ENCODE measurements at regions not wholly inside any gene's neighbourhood (a gene's known extent, or its start where the extent isn't known, plus 50 kb on each side); places are given as distances from the start of the nearest gene placed in this dataset.
A peak's percentile ranks its signal among the peaks of the same experiment; 100 is the strongest.

- ChIA-PET CTCF (no interaction called here), POLR2A (interaction anchor here (0.7 kb wide), 1 partner anchor 44 kb away, joined by 3 read pairs; no protein-coding TSS in a partner anchor)
- H3K4me1 Mint-ChIP-seq (ENCODE audit: insufficient read depth, unreplicated experiment), result peaks cover 2% of the 10 kb centered on the region
- peaks cover 24% of the 10 kb centered on the region for H3K9me3 Mint-ChIP-seq (ENCODE audit: unreplicated experiment)
- H3K36me3 Mint-ChIP-seq (ENCODE audit: insufficient read depth, unreplicated experiment), result no peaks in the 10 kb centered on the region
- peak; percentile 1 for DNase-seq (ENCODE audit: unreplicated experiment)
- H3K27me3 Mint-ChIP-seq (ENCODE audit: insufficient read depth, unreplicated experiment), result no peaks in the 10 kb centered on the region
- H3K27ac Mint-ChIP-seq (ENCODE audit: low read depth, unreplicated experiment), result no peak overlapping the region
- H3K4me3 Mint-ChIP-seq (ENCODE audit: unreplicated experiment), result no peak overlapping the region
- no peak for TF ChIP-seq CTCF (IDR thresholded peaks at IDR 0.05; ENCODE audit: unreplicated experiment)
- no TSS peak for BruUV-seq (replicated peaks)
- intact Hi-C loops (cut with micrococcal nuclease), result no loop called here
Observed at GRCh38 chr15:49712846-49713450, 92.1 kb downstream of the DTWD1 start.

GRCh38 chr15:49715211-49715610 lies 94.4 kb downstream of the DTWD1 start:
- intact Hi-C loops (cut with micrococcal nuclease), result no loop called here
- H3K36me3 Mint-ChIP-seq (ENCODE audit: insufficient read depth, unreplicated experiment), result no peaks in the 10 kb centered on the region
- H3K27me3 Mint-ChIP-seq (ENCODE audit: insufficient read depth, unreplicated experiment), result no peaks in the 10 kb centered on the region
- H3K4me1 Mint-ChIP-seq (ENCODE audit: insufficient read depth, unreplicated experiment), result peaks cover 11% of the 10 kb centered on the region
- CTCF ChIA-PET, result no interaction called here
- POLR2A ChIA-PET, result no interaction called here
- DNase-seq (ENCODE audit: unreplicated experiment), result no peak
- no TSS peak for BruUV-seq (replicated peaks)
- no peak overlapping the region for H3K27ac Mint-ChIP-seq (ENCODE audit: low read depth, unreplicated experiment)
- no peak overlapping the region for H3K4me3 Mint-ChIP-seq (ENCODE audit: unreplicated experiment)
- H3K9me3 Mint-ChIP-seq (ENCODE audit: unreplicated experiment), result peaks cover 8% of the 10 kb centered on the region
- TF ChIP-seq CTCF (IDR thresholded peaks at IDR 0.05; ENCODE audit: unreplicated experiment), result no peak

- CTCF ChIA-PET, result interaction anchor here (1.1 kb wide), 1 partner anchor 294 kb away, joined by 3 read pairs; no protein-coding TSS in a partner anchor
- Mint-ChIP-seq H3K4me3 (ENCODE audit: unreplicated experiment) (no peak overlapping the region), H3K36me3 (ENCODE audit: insufficient read depth, unreplicated experiment) (no peaks in the 10 kb centered on the region), H3K27ac (ENCODE audit: low read depth, unreplicated experiment) (no peak overlapping the region), H3K4me1 (ENCODE audit: insufficient read depth, unreplicated experiment) (peaks cover 11% of the 10 kb centered on the region), H3K27me3 (ENCODE audit: insufficient read depth, unreplicated experiment) (no peaks in the 10 kb centered on the region), H3K9me3 (ENCODE audit: unreplicated experiment) (peaks cover 7% of the 10 kb centered on the region)
- POLR2A ChIA-PET, result no interaction called here
- BruUV-seq (replicated peaks), result no TSS peak
- DNase-seq (ENCODE audit: unreplicated experiment), result no peak
- intact Hi-C loops (cut with micrococcal nuclease), result no loop called here
- TF ChIP-seq CTCF (IDR thresholded peaks at IDR 0.05; ENCODE audit: unreplicated experiment), result no peak
Observed at GRCh38 chr15:49715701-49716100, 94.9 kb downstream of the DTWD1 start.

- H3K4me3 Mint-ChIP-seq (ENCODE audit: unreplicated experiment), result no peak overlapping the region
- peak; percentile 55 for DNase-seq (ENCODE audit: unreplicated experiment)
- CTCF ChIA-PET, result interaction anchor here (0.6 to 0.7 kb wide), 2 partner anchors 9 to 118 kb away, joined by 4 read pairs; no protein-coding TSS in a partner anchor
- no peaks in the 10 kb centered on the region for H3K36me3 Mint-ChIP-seq (ENCODE audit: insufficient read depth, unreplicated experiment)
- no peak for TF ChIP-seq CTCF (IDR thresholded peaks at IDR 0.05; ENCODE audit: unreplicated experiment)
- peaks cover 11% of the 10 kb centered on the region for H3K4me1 Mint-ChIP-seq (ENCODE audit: insufficient read depth, unreplicated experiment)
- POLR2A ChIA-PET, result no interaction called here
- no TSS peak for BruUV-seq (replicated peaks)
- no peaks in the 10 kb centered on the region for H3K9me3 Mint-ChIP-seq (ENCODE audit: unreplicated experiment)
- H3K27ac Mint-ChIP-seq (ENCODE audit: low read depth, unreplicated experiment), result no peak overlapping the region
- intact Hi-C loops (cut with micrococcal nuclease), result no loop called here
- no peaks in the 10 kb centered on the region for H3K27me3 Mint-ChIP-seq (ENCODE audit: insufficient read depth, unreplicated experiment)
Observed at GRCh38 chr15:49718234-49718633, 97.4 kb downstream of the DTWD1 start.

All from MCF 10A (cell line).